GM13976 (cell line): ENCODE measurements at regions not wholly inside any gene's neighbourhood (a gene's known extent, or its start where the extent isn't known, plus 50 kb on each side); places are given as distances from the start of the nearest gene placed in this dataset.

Experiments used
- DNase-seq: peaks from one replicate; pipeline ENCODE4 v3.0.0; 2012; ENCODE audit warnings: low spot score
- in situ Hi-C: fragments of 300-500 bp; cut with MboI; formaldehyde crosslinking; loops from one replicate; pipeline ENCODE4 v1.12.0; 2022; ENCODE audit warnings: low sequenced_read_pairs, mixed read lengths, inconsistent platforms; ENCODE audit not compliant: unreplicated experiment
- TF ChIP-seq, protein P1 (sequence below): IDR thresholded peaks from 2 replicates; pipeline ENCODE4 v1.5.1; 2012; ENCODE audit warnings: borderline replicate concordance, mild to moderate bottlenecking; ENCODE audit not compliant: insufficient read depth; ENCODE audit errors: extremely low read depth, missing control alignments, control extremely low read depth

DNA sequence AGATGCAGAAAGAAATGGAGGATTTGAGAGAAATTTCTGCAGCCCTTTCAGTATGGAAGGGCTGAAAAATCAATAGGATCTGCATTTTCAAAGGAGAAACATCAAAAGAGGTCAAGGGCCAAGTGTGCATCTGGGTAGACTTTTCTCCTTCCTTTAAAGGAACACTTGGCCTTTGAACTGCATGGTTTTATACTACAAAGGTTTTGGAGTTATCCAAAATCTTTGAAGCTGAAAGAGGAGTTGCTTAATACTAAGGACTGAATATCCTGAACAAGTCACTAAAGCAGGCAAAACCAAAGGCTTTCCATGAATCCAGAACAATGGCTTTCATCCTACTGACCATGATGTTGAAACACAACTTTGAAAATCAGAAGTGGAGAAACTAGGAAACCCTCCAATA lies 553.7 kb upstream of the LMCD1 start:
- DNase-seq, result no peak
- TF ChIP-seq, protein P1, sequence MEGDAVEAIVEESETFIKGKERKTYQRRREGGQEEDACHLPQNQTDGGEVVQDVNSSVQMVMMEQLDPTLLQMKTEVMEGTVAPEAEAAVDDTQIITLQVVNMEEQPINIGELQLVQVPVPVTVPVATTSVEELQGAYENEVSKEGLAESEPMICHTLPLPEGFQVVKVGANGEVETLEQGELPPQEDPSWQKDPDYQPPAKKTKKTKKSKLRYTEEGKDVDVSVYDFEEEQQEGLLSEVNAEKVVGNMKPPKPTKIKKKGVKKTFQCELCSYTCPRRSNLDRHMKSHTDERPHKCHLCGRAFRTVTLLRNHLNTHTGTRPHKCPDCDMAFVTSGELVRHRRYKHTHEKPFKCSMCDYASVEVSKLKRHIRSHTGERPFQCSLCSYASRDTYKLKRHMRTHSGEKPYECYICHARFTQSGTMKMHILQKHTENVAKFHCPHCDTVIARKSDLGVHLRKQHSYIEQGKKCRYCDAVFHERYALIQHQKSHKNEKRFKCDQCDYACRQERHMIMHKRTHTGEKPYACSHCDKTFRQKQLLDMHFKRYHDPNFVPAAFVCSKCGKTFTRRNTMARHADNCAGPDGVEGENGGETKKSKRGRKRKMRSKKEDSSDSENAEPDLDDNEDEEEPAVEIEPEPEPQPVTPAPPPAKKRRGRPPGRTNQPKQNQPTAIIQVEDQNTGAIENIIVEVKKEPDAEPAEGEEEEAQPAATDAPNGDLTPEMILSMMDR, result no peak
- in situ Hi-C loops, result no loop called here

DNA sequence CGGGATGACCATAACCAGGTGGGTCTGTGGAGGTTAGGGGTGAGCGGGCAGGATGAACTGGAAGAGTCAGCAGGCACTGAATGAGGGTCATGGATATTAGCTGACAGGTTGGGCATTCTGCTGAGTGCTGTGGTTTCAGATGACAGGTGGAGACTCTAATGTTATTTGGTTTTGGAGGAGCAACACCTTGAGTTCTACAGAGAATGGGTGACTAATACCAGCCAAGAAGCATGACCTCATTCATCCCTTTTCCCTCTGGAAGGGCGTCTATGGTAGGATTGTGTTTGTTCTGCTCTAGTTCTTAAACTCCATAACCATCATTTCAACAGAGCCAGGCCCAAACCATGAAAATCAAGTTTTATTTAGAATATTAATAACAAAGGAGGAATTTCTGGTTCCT lies 550.7 kb upstream of the LMCD1 start:
- TF ChIP-seq, protein P1, result no peak

DNA sequence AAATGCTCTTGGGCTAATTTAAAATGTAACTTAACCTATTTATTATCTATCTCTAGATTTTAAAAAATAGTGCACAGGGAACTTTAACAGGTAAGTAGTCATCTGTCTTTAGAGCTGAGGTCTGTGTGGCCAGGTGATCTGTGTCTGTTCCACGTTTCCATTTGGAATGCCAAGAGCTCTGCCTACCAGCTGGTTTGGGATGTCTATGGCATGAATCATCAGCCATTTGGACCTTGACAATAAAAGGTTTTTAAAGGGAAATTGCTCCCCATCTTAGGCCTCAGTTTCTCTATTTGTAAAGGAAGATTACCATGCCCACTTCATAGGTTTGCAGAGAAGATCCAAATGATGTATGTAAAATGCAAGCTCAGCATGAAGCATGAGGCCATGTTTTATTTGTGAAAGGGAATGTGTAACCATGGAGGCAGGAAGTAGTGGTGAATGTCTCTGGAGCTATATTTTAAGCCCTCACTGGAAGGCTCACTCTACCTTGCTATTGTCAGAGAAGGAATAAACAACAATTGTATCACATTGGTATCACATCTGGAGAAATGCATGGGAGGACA lies 548.1 kb upstream of the LMCD1 start:
- TF ChIP-seq, protein P1, result no peak
- in situ Hi-C loops, result no loop called here
- DNase-seq, result no peak

More for the DNA sequence above, 550.7 kb upstream of the LMCD1 start:
- no peak for DNase-seq
- in situ Hi-C loops, result no loop called here

DNA sequence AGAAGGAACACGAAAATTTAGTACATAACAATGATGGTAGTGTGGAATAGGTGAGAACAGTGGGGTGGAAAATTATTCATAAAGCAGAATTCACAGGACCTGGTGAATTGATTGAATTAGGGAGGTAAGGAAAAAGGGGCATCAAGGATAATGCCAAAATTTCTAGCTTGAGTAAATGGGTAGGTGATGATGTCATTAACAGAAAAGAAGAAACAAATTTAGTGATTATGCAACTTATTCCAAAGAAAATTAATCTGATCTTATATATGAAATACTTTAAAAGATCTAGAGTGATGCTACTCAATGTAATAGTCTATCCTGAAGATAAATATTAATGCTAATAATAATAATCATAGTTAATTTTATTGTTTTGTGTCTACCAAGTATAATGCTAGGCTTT lies 544.6 kb upstream of the LMCD1 start:
- in situ Hi-C loops, result no loop called here
- DNase-seq, result no peak
- TF ChIP-seq, protein P1, result no peak

DNA sequence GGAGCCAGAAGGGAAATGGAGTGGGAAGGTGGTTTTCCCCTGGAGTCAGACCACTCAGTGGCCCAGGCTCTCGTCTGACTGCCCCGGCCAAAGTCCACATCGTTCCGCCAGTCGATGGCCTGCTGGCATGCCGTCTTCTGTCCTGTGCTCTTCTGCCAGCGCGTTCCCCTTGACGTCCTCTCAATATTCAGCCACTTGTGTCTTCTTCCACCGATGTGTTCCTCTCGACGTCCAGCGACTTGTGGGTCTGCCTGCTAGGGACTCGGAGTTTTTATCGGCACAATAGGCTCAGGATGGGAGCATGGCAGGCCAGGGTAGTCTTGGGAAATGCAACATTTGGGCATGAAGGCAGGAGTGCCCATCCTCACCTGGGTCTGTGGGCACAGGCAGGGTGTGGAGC lies 542.5 kb upstream of the LMCD1 start:
- TF ChIP-seq, protein P1, result no peak
- DNase-seq, result no peak
- in situ Hi-C loops, result no loop called here

DNA sequence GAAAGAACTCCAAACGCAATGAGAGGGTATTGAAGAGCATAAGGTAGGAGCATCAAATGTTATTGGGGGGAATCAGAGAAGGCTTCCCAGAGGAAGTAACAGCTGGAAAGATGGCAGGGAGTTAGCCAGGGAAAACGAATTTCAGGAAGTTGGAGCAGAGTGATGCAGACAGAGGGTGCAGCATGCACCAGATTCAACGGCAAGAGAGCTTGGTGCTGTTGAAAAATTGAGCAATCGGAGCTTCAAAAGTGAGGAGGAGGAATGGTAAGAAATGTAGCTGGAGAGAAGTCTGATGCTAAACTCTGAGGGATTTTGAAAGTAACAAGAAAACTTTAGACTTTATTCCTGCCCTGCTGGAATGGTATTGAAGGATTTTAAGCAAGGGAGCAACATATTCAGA lies 541.0 kb upstream of the LMCD1 start:
- in situ Hi-C loops, result no loop called here
- no peak for DNase-seq
- TF ChIP-seq, protein P1, result no peak
